ENCODE measurements at regions not wholly inside any gene's neighbourhood (a gene's known extent, or its start where the extent isn't known, plus 50 kb on each side); places are given as distances from the start of the nearest gene placed in this dataset.

DNA sequence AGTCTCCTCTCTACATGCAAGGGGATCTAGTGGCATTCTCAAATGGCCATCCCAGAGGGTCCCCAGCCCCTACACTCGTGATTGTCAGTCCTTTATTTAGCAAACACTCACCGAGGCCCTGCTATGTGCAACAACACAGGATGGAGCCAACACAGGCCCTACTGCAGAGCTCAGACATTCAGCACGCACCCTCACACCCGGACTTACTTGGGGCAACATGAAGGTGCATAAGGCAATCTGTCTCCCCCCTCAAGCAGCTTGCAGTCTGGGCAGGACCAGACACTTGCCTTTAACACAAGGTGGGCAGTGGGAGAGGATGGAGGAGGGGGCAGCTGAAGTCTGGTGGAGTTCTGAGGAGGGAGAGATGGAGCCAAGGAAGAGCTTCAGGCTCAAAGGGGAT lies 258.4 kb downstream of the XXYLT1 start:
- Mint-ChIP-seq H3K9me3 (ENCODE audit: unreplicated experiment) (no peaks in the 10 kb centered on the region), H3K4me3 (ENCODE audit: unreplicated experiment) (no peak overlapping the region), H3K4me1 (ENCODE audit: insufficient read depth, unreplicated experiment) (peaks cover 6% of the 10 kb centered on the region), H3K27ac (ENCODE audit: low read depth, unreplicated experiment) (no peak overlapping the region), H3K36me3 (ENCODE audit: insufficient read depth, unreplicated experiment) (no peaks in the 10 kb centered on the region), H3K27me3 (ENCODE audit: insufficient read depth, unreplicated experiment) (peaks cover 25% of the 10 kb centered on the region)
- ChIA-PET POLR2A (interaction anchor here (1.3 kb wide), 1 partner anchor 10 kb away, joined by 3 read pairs; no protein-coding TSS in a partner anchor), CTCF (interaction anchor here (0.5 kb wide), 1 partner anchor 32 kb away, joined by 3 read pairs; no protein-coding TSS in a partner anchor)
- no TSS peak for BruUV-seq (replicated peaks)
- no peak for DNase-seq (ENCODE audit: unreplicated experiment)
- intact Hi-C loops (cut with micrococcal nuclease) = no loop called here
- TF ChIP-seq, protein P1, sequence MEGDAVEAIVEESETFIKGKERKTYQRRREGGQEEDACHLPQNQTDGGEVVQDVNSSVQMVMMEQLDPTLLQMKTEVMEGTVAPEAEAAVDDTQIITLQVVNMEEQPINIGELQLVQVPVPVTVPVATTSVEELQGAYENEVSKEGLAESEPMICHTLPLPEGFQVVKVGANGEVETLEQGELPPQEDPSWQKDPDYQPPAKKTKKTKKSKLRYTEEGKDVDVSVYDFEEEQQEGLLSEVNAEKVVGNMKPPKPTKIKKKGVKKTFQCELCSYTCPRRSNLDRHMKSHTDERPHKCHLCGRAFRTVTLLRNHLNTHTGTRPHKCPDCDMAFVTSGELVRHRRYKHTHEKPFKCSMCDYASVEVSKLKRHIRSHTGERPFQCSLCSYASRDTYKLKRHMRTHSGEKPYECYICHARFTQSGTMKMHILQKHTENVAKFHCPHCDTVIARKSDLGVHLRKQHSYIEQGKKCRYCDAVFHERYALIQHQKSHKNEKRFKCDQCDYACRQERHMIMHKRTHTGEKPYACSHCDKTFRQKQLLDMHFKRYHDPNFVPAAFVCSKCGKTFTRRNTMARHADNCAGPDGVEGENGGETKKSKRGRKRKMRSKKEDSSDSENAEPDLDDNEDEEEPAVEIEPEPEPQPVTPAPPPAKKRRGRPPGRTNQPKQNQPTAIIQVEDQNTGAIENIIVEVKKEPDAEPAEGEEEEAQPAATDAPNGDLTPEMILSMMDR (IDR thresholded peaks at IDR 0.05; ENCODE audit: unreplicated experiment) = no peak

DNA sequence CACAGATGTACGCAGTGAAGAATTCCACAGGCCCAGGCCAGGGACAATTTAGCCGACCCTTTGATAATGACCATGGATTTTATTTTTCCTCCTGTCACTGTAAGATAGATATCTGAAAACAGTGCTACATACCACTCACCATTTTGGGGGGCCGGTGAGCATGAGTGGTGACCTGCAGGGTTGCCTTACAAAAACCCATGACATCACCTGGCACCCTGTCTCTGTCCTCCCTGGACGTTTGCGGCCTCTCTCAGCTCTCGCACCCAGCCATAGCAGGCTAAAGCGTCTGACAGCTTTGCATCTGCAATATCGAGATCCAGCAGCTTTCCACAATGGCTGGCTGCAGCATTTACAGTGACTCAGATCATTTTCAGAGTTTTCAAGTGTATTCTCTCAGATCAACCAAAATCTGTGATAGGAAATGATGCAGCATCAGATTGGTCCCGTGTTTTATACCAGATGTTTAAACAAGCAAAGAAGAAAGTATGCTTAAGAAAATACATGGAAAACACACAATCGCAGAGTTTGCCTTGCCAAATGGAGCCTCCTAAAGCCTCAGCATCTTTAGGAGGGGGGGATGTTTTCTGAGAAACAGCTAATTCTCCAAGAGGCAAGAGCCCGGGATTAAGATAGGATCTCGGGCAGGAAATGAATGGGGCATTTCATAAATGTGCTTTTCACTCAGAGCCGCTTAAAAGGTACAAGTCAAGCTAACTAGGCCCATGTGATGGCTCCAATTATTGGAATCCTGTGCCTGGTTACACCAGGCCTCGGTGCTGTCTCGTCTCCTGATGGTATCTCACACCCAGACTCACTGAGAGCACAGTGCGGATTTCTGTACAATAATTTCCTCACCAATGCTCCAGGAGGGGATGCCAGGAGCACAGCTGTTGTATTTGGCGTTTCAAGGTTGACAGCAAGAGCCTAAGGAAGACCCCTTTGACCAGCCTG lies 257.3 kb downstream of the XXYLT1 start:
- H3K4me3 Mint-ChIP-seq (ENCODE audit: unreplicated experiment) = no peak overlapping the region
- TF ChIP-seq, protein P1 (IDR thresholded peaks at IDR 0.05; ENCODE audit: unreplicated experiment) = no peak
- peaks cover 7% of the 10 kb centered on the region for H3K4me1 Mint-ChIP-seq (ENCODE audit: insufficient read depth, unreplicated experiment)
- POLR2A ChIA-PET = no interaction called here
- H3K27me3 Mint-ChIP-seq (ENCODE audit: insufficient read depth, unreplicated experiment) = peaks cover 32% of the 10 kb centered on the region
- H3K36me3 Mint-ChIP-seq (ENCODE audit: insufficient read depth, unreplicated experiment) = no peaks in the 10 kb centered on the region
- CTCF ChIA-PET = no interaction called here
- H3K27ac Mint-ChIP-seq (ENCODE audit: low read depth, unreplicated experiment) = no peak overlapping the region
- no peak for DNase-seq (ENCODE audit: unreplicated experiment)
- BruUV-seq (replicated peaks) = no TSS peak
- H3K9me3 Mint-ChIP-seq (ENCODE audit: unreplicated experiment) = no peaks in the 10 kb centered on the region
- intact Hi-C loops (cut with micrococcal nuclease) = no loop called here

DNA sequence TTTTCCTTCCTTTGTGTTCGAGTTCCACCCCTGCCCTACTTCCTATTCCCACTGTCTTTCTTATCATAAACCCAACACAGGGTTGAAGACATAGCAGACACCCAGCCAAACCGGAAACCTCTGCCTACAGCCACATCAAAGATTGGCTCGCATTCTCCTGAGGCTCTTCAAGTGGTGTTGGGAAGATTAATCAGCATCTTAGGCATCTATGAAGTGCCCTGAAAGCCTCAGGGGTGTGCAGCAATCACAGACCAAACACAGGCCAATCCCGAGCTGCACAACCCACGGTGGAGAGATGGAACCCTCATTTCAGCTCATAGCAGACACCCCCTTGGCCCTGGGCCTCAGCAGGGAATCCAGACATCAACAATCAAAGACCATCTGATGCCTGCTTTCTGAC lies 255.9 kb downstream of the XXYLT1 start:
- Mint-ChIP-seq H3K27me3 (ENCODE audit: insufficient read depth, unreplicated experiment) (peaks cover 45% of the 10 kb centered on the region), H3K36me3 (ENCODE audit: insufficient read depth, unreplicated experiment) (no peaks in the 10 kb centered on the region), H3K9me3 (ENCODE audit: unreplicated experiment) (no peaks in the 10 kb centered on the region), H3K4me1 (ENCODE audit: insufficient read depth, unreplicated experiment) (peaks cover 7% of the 10 kb centered on the region), H3K27ac (ENCODE audit: low read depth, unreplicated experiment) (no peak overlapping the region), H3K4me3 (ENCODE audit: unreplicated experiment) (no peak overlapping the region)
- POLR2A ChIA-PET = interaction anchor here (1.7 kb wide), 1 partner anchor 16 kb away, joined by 6 read pairs; no protein-coding TSS in a partner anchor
- TF ChIP-seq, protein P1 (IDR thresholded peaks at IDR 0.05; ENCODE audit: unreplicated experiment) = no peak
- CTCF ChIA-PET = interaction anchor here (0.6 to 0.7 kb wide), 2 partner anchors 36 to 119 kb away, joined by 4 read pairs; no protein-coding TSS in a partner anchor
- BruUV-seq (replicated peaks) = no TSS peak
- DNase-seq (ENCODE audit: unreplicated experiment) = no peak
- intact Hi-C loops (cut with micrococcal nuclease) = no loop called here

DNA sequence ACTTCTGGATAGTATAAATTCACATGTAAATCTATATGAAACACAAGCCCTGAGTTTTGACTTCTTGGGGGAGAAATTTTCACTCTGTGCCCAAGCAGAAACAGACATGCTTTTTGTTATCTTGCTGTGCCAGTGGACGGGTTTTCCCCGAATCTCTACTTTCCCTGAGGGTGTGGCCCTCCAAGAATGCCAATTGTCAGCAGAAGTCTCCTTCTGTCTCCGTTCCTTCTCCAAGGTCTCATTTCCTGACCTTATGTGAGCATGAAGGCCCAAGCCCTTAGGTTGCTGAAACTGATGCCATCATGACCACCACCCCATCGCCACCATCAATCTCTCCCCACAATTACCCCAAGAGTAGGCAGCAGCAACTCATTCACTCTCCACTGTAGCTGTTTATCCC lies 253.8 kb downstream of the XXYLT1 start:
- H3K9me3 Mint-ChIP-seq (ENCODE audit: unreplicated experiment) = no peaks in the 10 kb centered on the region
- H3K27ac Mint-ChIP-seq (ENCODE audit: low read depth, unreplicated experiment) = no peak overlapping the region
- no peak overlapping the region for H3K4me3 Mint-ChIP-seq (ENCODE audit: unreplicated experiment)
- no peaks in the 10 kb centered on the region for H3K36me3 Mint-ChIP-seq (ENCODE audit: insufficient read depth, unreplicated experiment)
- intact Hi-C loops (cut with micrococcal nuclease) = no loop called here
- TF ChIP-seq, protein P1 (IDR thresholded peaks at IDR 0.05; ENCODE audit: unreplicated experiment) = no peak
- no peak for DNase-seq (ENCODE audit: unreplicated experiment)
- peaks cover 59% of the 10 kb centered on the region for H3K27me3 Mint-ChIP-seq (ENCODE audit: insufficient read depth, unreplicated experiment)
- no TSS peak for BruUV-seq (replicated peaks)
- CTCF ChIA-PET = no interaction called here
- POLR2A ChIA-PET = interaction anchor here (1.6 kb wide), 1 partner anchor 14 kb away, joined by 6 read pairs; no protein-coding TSS in a partner anchor
- peaks cover 7% of the 10 kb centered on the region for H3K4me1 Mint-ChIP-seq (ENCODE audit: insufficient read depth, unreplicated experiment)

Data from MCF 10A (cell line).